Epithelial cell of esophagus (primary cell): ENCODE measurements at regions not wholly inside any gene's neighbourhood (a gene's known extent, or its start where the extent isn't known, plus 50 kb on each side); places are given as distances from the start of the nearest gene placed in this dataset.

ENCODE experiments used
- DNase-seq: peaks from one replicate; pipeline ENCODE4 v3.0.0; 2010; ENCODE audit warnings: low read depth
- H3K4me3 ChIP-seq: 2 replicates; pipeline ENCODE4 v1.5.1; 2011; ENCODE audit warnings: mild to moderate bottlenecking, low read length, control low read depth
- CTCF ChIP-seq: IDR thresholded peaks from 2 replicates; pipeline ENCODE4 v1.5.1; 2011; ENCODE audit warnings: low read depth, mild to moderate bottlenecking, low read length, control low read depth, inconsistent platforms; ENCODE audit not compliant: insufficient read depth; ENCODE audit errors: missing control alignments

GRCh38 chr1:168907786-168908348 is 178.9 kb upstream of the DPT start:
- TF ChIP-seq CTCF: no peak
- no peak for DNase-seq
- no peak overlapping the region for H3K4me3 ChIP-seq

DNA sequence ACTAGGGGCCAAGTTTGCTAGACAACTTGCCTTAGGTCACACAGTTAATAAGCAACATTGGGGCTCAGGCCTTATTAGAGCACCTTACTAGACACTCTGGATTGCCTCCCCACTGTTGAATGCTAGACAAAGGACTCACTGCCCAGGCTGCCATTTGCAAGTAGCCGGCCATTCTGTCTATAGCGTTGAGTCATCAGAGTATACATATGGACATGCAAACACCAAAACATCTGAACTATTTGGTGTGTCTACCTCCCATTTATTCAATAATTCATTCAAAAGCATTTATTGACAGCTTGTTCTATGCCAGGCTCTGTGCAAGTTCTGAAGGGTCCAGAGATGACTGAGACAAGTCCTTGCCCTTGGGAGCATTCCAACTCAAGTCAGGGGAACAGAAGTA is 181.4 kb upstream of the DPT start:
- no peak for DNase-seq
- H3K4me3 ChIP-seq: no peak overlapping the region
- TF ChIP-seq CTCF: no peak

- DNase-seq: no peak
- TF ChIP-seq CTCF: no peak
- no peak overlapping the region for H3K4me3 ChIP-seq
These were observed 182.4 kb upstream of the DPT start for GRCh38 chr1:168911370-168911769.

DNA sequence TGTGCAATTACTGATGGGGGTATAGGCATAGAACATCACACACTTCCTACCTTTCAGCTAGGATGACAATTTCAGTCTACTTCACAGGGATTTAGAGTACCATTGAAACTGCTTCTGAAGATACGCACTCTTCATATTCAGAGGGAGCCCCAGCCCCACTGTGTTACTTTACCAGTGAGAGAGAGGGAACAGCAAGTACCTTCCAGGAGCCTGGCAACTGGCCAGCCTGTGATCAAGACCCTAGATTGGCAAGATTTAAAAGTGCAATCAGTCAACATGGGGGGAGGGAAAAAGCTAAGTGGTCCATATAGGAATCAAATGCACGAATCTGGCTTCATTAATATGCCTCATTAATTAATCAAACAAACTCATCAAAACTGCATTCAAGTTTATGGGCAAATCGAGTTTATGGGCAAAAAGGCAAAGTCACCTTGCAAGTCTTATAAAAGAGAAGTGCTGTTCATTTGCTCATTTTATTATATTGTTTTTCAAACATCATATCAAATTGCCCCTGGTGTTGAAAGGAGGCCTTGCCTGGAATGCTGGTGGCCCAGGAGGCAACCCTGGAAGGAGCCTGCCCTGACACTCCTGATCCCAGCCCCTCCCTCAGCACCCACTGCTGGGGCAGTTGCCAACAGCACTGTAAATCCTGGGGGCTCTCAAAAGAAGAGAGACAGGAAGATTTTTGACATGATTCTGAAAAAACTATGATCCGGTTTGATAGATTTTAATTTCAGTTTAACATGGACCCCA is 184.9 kb upstream of the DPT start:
- no peak for TF ChIP-seq CTCF
- H3K4me3 ChIP-seq: no peak overlapping the region
- no peak for DNase-seq

DNA sequence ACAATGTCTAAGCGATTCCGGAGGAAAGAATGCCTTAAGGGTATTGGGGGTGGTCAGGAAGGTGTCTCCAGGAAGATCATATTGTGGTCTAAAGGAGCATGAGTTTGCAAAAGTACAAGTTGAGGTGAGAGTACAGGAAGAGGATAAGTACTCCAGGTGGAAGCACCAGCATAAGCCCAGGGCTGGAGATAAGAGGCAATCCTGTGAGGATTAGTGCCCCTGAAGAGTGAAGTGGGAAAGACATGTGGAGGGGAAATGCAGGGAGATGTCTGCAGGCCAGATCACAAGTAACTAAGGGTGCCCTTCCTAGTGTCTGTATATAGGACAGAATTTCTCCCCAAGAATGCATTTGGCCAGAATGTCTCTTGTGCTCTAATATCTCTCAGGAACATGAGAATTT is 188.3 kb upstream of the DPT start:
- no peak for TF ChIP-seq CTCF

DNA sequence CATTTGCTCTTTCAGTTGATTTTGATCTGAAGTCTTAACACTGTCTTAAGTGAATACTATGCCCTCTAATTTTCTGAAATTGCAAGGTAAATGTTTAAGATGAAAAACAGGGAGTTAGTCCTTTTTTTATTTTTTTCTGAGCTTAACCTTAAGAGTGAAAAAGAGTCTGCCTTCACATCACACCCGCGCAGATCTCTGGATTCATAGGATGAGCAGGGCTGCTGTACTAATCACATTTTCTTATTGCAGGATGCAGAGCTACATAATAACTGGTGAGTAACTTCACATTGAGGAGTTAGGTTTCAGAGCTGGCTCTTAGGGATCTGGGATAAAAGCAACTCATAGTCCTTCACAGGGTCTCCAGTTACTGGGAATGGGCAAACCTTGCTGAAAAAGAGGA is 188.7 kb upstream of the ATP1B1 start:
- TF ChIP-seq CTCF: no peak
- H3K4me3 ChIP-seq: no peak overlapping the region
- DNase-seq: no peak

More for the DNA sequence above, 188.3 kb upstream of the DPT start:
- no peak for DNase-seq
- no peak overlapping the region for H3K4me3 ChIP-seq
